ENCODE measurements at regions not wholly inside any gene's neighbourhood (a gene's known extent, or its start where the extent isn't known, plus 50 kb on each side); places are given as distances from the start of the nearest gene placed in this dataset.

DNA sequence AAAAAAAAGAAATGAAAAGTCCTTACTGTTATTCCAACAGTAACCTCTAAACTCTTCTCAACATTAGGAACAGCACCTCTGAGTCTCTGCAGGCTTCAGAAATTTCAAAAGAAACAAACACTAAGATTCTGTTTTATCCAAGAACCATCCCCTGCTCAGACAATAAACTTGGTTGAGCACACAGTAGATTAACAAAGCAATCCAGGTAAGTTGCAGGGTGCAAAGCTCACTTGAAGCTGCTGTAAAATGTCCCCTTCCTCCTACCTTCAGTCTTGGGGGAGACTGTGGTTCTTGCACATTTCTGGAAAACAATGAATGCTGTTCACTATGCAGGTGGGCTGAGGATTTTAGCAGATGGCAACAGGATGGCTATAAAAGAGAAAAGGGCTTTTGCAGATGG is 484.1 kb downstream of the IGSF11 start:
- DNase-seq = no peak

DNA sequence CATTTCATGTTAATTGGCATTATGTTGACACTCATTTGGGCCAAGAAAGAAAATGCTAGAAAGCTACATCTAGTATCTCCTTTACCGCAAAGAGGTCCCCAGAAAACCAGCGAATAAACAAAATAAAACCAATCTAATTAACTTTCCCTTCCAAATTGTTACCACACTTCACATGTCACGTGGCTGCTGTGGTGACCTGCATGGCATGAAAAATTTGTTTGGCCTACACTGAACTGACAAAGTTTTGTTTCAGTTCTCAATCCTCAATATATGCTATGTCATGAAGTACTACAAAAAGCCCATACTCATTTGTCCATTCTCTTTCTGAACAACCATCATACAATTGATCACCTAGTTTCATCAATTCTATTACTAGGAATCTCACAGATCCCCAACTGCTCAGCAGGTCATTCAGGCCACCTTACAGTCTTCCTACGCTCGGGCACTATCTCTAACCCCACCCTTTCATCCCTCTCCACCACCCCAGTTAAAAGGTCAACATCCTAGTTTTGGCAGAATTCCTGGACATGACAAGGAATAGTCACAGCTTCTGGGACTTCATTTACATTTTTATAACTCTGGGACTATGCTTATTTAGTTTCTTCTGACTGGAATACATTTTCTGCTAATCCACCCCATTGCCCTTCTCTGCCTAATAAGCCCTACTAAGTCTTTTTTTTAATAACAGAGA is 480.4 kb downstream of the IGSF11 start:
- no peak for DNase-seq

DNA sequence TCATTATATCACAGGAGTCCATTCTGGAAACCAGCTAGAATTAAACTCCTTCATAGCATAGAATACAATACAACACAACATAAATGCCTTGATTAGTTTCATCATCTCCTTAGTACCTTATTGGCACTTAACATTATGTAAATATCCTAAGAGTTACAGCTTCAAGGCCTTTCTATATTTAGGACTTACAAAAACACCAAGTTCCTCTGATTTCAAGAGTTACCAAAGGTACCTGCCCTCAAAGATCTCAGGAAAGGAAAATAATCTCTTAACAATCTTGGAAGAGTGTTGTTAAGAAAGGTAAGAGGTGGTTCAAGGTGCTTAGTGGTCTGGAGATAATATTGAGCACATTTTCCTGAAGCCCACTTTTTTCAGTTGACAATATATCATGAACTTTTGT is 477.7 kb downstream of the IGSF11 start:
- DNase-seq = no peak

DNA sequence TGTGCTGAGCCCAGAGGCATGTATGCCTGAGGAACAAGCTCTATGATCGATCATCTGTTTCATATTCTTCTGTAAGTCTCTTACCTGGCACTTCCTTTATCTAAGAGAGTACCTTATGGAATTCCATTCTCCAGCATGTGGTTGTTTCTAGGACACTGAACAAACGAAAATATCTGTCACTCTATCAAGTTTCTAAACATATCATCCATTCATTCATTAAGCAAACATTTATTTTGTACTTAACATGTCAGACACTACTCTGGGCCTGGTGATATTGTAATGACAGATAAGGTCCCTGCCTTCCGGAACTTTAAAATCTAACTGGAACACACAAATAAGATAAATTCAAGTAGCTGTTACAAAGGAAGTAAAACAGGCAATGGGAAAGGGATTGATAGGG is 477.1 kb downstream of the IGSF11 start:
- DNase-seq = no peak

DNA sequence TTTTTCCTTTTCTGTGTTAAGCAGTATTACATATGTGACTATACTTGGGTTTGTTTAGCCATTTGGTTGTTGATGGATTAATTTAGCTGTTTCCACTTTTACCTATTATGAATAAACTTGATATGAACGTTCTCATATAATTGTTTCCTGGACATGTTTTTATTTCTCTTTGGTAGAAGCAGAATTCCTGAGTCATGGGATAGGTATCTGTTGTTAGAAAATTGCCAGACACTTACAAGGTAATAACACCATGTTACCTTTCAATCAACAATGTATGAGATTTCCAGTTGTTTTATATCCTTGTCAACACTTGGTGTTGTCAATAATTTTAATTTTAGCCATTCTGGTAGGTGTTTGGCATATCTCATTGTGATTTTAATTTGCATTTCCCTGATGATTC is 475.4 kb downstream of the IGSF11 start:
- no peak for DNase-seq

DNA sequence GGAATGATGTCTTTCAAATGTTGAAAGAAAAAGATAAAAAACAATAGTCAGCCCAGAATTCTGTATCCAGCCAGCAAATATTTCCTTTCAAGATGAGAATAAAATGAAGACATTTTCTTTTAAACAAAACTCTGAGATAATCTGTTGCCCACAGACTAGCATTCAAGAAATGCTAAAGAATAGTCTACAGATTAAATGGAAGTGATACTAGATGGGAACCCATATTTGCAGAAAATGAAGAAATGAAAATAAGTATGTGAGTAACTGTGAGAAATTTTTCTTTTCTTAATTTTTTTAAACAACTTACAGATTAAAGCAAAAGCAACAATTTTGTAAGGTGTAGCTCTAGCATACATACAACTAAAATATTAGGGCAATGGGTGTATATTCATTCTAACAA is 469.8 kb downstream of the IGSF11 start:
- DNase-seq = no peak

DNA sequence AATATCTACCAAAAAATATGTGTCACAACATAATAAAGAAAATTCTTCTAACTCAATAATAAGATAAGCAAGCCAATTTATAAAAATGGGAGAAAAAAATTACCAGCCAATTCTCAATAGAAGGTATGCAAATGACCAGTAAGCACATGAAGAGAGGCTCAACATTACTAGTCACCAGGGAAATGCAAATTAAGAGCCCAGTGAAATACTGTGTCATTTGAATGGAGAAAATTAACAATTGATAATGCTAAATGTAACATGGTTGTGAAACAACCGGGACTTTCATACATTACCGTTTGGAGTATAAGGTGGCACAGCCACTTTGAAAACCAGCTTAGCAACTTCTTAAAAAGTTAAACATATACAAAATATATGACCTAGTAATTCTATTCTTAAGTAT is 460.7 kb downstream of the IGSF11 start:
- no peak for DNase-seq

DNA sequence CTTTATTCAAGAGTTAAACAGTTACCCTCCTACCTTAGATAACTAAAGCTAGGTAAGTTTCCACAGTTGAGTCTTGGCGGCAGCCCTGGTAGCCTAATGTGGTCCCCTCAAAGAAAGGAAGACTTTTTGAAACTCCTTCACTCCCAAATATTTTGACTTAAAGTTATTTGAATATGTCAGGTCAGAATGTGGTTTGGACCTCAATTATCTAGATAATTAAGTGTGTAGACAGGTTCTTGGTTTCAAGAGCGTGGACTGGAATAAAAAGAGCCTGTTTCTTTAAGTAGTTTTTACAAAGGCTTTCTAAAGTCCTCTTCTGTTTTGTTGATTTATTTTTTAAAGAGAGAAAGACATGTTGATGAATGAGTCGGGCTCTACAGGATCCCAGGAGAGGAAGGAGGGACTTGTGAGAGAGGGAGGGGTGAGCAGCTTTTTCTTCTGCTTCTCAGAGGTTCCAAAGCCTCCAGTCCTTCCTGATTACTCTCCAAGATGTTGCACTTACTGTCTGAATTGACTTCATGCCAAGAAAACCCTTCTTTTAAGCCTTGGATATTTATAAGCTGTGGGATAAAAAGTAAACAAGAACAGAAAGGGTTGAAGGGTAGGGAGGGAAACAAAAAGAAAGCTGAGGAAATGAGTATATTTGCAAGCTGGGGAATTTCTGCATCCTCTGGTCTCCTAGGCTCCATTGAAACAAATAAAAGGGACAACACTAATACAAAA is 457.4 kb downstream of the IGSF11 start:
- DNase-seq = no peak

DNA sequence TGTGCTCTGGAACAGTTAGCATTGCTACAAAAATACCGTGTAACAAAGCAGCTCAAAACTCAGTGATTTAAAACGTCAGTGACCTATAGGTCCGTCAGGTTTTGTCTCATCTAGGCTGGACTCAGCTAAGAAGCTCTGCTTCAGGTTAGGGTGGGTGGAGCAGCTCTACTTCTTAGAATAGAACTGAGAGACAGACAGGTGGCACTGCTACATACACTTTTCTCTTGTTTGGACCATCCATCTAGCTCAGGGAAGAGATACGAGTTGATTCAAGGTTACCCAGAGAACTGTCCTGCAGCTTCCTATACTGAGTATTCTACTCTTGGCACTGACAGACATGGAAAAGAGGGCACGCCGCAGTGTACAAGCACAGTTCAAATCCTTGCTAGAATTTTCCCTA is 456.1 kb downstream of the IGSF11 start:
- no peak for DNase-seq

DNA sequence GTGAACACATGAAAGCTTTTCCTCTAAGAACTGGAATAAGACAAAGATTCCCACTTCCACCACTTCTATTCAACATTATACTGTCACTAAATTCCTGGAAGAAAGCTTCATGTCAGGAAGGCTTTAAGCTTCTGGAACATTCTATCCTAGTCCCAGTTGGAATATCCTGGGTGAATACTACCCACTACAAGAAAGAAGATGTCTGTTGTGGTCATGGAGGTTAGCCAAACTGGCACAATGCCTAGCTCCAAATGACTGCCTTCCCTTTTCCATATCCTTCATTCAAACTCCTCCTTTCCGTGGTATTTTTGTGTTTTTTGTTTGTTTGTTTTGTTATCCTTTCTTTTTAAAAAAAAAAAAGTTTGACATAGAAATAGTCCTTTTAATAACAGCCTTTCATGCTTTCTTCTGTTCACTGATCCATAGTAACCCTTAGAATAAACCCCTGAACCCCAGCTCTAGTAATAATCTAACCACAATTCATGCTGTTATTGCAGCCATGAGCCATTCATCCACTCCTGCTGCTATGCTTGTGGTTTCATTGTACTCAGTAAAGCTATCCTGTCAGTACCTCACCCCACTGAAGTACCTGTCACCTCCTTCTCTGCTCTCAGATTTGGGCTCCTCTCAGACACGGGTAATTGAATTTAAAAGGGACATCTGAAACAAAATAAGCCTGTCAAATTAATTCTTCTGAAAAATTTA is 447.5 kb downstream of the IGSF11 start:
- no peak for DNase-seq

DNA sequence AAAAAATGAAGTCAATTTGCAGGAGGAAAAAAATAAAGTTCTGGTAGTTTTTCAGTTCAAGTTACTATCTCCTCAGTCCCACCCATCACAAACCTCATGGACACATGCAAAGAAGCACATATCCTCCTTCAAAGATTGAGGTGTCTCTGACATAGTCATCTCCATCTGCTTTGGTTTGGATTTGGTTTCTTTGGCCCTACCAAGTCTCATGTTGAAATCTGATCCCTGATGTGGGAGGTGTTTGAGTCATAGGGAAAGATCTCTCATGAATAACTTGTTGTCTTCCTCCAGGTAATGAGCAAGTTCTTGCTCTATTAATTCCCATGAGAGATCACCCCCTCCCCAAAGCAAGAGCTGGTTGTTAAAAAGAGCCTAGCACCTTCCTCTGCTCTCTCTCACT is 446.8 kb downstream of the IGSF11 start:
- DNase-seq = no peak

DNA sequence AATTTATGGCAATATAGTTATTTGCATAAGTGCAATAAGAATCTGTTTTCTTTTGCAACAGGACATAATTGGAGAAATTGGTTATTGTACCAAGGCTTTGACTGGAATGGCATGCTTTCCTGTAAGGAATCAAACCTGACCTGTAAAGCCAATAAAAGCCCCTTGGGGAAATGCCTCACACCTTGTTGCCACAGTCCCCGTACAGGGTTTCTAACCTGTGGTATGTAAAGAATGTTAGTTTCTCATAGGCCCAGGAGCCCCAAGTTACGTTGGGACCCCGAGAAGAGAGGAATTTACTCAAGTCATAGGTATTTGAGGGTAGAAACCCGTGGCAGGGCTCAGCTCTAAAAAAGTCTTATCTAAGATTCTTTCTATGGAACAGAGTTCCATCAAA is 441.4 kb downstream of the IGSF11 start:
- DNase-seq = no peak

DNA sequence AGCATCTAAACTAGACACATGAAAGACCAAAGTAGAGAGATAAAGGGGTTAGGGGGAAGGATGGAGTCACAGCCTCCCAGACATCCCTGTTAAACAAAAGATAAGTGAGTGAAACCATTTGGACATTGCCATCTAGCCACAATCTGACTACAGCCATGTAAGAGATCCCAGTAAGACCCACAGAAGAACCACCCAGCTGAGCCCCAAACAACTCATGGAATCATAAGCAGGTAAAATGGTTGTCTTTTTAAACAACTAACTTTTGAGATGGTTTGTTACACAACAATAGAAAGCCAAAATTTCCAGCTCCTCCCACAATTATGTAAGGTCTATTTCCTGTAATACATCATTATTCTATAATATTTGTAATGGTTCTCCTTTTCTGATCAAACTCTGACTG is 437.5 kb downstream of the IGSF11 start:
- no peak for DNase-seq

DNA sequence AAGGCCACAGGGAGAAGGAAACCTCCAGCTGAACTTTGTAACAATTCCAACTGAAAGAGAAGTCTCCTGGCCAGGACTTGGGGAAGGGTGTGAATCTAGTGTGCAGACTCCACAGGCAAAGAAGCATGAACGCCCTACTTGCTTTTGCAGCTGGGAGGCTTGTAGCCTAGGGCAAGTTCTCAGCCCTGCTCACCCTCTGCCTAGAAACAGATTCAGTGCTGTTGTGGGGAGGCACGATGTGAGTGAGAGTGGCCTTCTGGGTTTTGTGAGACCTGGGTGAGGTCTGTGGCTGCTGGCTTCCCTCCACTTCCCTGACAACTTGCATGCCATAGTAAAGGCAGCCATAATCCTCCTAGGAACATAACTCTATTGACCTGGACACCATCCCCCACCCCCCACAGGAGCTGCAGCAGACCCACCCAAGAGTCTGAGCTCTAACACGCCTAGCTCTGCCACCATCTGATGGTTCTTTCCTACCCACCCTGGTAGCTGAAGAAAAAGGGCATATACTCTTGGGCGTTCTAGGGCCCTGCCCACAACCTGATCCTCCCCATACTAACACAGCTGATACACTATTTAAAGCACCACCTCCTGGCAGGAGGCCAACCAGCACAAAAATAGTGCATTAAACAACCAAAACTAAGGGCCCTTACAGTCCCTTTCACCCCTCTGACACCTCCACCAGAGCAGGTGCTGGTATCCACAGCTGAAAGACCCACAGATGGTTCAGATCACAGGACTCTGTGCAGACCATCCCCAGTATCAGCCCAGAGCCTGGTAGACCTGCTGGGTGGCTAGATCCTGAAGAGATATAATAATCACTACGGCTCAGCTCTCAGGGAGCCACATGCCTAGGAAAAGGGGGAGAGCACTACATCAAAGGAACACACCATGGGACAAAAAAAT is 426.5 kb downstream of the IGSF11 start:
- DNase-seq = no peak

DNA sequence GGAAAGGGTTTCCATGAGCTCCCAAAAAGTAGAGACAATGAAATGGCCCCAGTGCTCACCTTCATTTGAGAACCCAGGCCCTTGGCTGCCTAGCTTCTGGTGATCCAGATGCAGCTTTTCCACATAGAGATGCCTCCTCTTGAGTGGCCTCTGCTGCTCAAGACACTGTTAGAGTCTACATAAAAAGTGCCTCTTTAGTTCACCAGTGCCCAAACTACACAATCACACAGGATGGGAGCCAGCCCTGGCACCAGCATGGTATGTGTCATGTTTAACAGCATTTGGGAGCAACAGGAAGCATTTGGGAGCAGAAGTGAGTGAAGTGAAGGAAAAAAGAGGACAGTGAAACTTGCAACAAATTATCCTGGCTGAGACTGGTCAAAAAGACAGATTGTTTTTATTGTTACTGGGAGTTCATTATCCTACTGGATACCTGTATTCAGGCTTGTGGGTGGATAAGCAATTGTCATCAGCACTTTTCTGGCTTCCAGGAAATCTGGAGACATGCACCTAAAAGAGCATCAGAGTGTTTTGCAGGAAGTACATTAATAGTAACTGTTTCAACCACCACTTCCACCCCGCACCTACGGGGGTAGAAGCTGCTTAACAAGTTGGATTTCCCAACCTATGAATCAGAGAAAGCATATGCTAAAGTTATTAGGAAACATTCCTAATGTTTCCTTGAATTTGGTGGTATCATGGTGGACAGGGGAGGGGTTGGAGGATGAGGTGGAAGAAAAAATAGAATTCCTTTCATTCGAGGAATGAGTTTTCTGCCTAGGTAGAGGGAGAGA is 416.2 kb downstream of the IGSF11 start:
- no peak for DNase-seq

DNA sequence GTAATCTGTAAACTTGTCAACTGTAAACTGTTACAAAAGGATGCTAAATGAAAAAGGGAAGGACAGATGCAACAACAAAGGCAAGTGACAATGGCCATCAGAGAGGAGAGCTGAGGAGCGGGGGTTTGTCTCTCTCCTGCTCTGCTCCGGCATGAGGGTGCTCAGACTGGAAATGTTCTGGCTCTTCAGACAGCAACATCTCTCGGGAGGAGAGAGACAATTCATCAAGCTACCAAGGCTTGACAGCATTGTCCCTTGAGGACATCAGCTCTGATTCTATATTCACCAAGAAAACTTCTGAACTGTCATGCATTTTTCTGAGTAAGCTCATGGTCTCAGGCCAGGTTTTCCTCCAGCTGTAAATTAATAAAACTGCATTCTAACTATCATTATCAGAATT is 408.2 kb downstream of the IGSF11 start:
- DNase-seq = no peak

DNA sequence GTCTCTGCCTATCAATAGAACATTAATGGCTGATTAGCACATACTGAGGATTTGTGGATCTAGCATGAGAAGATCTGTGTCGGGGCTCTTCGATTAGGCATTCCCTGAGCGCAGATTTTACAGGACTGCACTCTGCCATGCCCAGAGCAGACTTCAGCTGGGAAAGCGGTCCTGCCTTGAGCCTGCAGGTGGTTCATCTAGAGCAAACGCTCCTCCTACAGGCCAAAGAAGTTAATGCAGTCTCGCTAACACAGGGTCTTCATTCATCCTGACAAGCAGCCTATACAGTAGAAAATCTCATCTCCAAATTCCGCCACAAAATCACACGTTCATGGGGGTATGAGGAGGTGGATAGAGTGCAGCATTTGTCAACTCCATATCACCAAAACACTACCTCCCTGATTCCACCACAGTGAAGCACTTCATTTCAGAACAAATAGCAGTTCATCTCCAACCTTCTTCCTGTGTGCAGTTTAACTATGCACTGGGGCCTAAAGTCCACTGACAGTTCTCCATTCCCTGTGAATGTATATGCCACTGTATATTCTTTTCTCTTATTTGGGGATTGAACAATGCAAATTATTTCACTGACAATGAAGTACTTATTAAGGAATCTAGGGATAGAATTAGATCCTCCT is 405.8 kb downstream of the IGSF11 start:
- DNase-seq = no peak

DNA sequence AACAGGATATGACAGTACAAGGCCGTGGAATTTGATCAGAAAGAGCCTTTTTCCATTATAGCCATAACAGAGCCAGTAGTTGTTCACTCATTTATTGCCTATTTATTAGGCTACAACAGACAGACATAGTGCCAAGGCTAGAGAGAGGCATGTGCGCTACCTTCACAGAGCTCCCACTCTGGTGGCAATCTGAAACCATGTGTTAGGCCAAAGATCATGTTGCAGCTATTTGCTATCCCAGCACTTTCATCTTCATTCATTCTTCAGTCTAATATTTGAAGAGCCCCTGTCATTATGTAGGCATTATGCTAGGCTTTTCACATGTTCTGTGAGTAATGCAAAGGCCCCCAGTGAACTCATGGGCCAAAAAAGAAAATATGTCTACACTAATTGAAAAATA is 404.8 kb downstream of the IGSF11 start:
- no peak for DNase-seq

DNA sequence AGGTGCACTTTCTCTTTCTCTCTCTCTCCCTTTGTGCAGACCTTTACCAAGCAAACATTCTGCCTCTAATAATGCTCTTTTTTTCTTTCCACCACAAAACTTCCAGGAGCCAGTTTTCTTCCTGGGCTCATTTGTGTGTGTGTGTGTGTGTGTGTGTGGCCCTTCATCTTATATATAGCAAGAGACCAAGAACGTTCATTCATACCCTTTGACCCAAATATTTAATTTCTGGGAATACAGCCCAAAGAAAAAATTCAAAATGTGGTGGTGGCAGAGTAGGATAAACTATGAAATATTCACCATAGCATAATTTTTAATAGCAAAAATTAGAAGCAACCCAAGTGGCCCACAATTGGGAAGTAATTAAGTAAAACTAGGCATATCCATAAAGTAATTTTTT is 398.9 kb downstream of the IGSF11 start:
- no peak for DNase-seq

DNA sequence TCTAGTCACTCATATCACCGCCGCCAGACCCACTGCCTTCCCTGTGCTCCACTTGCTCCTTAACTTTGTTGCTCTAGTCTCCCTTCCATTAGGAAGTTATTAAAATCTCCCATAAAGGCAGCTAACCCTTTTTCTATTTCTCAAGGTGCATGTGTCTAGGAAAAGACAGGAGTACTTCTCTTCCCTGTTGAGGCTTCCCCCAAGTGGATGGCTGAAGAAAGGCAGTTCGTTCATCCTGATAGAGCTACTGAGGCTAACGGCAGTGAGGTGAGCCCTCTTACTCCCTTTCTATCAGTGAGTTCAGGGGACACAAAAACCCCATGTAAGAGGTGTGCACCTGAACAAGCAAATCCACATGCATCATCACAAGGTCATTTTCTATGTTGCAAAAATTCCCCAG is 397.8 kb downstream of the IGSF11 start:
- DNase-seq = no peak

DNA sequence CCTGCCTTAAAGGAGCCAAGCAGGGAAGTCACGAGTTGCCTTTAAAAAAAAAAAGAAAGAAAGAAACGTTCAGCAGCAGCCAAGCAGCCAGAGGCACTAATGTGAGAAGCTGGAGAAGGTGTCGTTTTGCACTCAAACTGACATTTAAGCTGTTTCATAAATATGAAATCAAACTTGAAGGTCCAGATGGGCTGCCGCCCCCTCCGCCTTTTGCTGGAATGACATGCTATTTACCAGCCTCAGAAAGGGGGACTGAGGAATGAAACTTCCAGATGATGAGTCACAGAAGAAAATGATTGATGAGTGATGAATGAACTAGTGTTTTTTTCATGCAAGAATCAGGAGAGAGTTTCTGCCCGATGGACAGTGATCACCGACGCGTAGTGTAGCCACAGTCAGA is 396.8 kb downstream of the IGSF11 start:
- DNase-seq = no peak

DNA sequence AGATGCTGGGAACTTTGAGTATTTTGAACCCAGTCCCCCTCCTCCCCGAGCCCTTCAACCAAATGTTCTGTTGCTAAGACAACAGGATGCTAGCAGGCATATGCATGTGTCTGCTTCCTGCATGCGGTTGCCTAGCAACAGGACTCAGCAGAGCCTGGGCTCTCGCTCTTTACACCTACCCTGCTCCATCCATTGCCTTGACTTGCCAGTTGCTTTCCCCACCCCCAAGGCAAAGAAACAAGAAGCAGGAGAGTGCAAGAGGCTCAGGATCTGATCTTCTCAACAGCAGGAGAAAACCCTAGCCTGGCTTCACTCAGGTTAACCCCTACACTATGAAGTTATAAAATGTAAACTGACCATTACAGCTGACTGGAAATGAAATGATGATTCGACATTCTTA is 393.0 kb downstream of the IGSF11 start:
- DNase-seq = no peak

All from HCEC 1CT (cell line).